Stimulated activated CD4-positive, alpha-beta T cell treated with anti-CD3 and anti-CD28 coated beads, Interleukin-4, amount 100 ng/mL, for 48 hours (primary cell): ENCODE measurements at regions not wholly inside any gene's neighbourhood (a gene's known extent, or its start where the extent isn't known, plus 50 kb on each side); places are given as distances from the start of the nearest gene placed in this dataset.

Experiments
- DNase-seq, 2 donors: peaks; one replicate each; pipeline ENCODE4 v3.0.0-alpha.2; 2020; ENCODE audit warnings: low read depth in 2 of 2

DNA sequence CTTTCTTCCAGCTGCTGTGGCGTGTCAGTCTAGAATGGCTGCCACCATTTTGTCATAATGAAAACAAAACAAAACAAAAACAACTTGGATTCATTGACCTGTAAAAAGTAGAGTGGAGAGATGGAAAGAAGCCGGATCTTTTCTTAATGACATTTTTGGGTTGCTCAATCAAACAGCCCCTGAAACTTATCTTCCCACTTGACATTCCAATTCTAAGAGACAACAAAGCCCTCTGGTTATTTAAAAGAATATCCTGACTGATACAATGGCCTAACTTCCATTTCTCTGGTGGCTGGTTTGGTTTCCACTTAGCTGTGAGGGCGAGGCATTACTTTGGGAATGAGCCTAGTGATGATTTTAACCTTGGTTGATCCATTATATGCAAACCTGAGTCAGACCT lies 123.7 kb downstream of the AQP4 start:
- no peak for DNase-seq

DNA sequence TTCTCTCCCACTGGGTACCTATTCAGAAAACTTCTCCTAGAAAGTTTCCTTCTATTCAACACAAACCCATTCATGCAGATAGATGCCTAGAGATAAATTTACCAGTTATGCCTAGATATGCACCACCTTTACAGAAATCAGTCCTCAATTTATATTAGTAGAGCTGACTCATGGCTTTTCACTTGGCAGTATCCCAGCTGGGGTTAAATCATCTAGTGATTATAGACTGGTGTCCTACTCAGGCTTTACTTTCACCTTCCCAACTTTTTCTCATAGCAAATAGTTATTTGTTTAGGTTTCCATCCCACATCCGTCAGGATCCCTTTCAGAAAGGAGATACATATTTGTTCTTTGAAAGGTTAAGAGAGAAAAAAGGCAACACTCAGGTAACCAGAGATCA lies 124.5 kb downstream of the AQP4 start:
- no peak for DNase-seq

DNA sequence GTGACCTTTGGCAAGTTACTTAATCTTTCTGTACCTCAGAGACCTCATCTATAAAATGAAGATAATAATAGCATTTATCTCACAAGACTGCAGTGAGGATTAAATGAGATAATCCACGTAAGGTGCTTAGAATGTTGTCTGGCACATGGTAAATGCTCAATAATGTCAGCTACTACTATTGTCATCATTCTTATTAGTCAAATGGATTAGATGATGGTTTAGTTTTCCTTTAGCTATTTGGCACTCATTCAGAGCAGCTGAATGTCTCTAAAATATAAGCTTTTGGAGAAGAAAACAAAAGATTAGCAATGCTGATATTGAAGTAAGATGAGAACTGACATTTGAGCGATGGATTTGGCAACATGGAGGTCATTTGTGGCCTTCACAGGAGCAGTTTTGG lies 125.1 kb downstream of the AQP4 start:
- DNase-seq: no peak

DNA sequence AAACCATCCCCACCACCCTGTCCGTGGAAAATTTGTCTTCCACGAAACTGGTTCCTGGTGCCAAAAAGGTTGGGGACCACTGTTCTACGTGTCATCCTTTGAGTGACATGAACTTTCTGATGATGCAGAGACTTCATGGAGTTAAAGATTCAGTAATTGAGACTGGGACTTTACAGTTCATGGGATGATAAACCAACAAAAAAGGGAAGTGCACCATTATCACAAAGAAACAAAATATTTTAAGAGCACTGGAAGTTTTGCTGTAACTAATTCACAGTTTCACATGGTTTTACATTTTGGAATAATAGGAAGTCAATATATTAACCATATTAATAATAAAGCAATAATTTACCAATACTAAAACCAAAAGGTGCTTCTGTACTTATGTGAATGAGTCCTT lies 126.8 kb downstream of the AQP4 start:
- no peak for DNase-seq

DNA sequence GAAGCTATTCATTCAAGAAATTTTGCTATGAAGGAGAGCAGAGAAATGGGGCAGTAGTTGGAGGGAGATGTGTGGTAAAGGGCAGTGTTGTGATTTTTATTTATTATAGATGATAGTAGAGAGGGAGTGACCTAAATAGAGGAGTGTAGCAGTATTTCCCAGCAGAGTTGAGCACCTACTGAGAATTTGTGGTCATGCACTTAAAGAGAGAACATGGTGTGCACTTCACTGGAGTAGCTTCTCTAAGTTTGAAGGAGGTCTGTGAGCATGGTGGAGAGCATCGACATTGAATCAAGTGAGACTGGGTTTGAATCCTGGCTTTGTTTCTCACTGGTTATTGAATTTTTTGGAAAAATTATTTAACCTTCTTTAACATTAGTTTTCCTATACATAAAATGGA lies 129.2 kb downstream of the AQP4 start:
- no peak for DNase-seq

DNA sequence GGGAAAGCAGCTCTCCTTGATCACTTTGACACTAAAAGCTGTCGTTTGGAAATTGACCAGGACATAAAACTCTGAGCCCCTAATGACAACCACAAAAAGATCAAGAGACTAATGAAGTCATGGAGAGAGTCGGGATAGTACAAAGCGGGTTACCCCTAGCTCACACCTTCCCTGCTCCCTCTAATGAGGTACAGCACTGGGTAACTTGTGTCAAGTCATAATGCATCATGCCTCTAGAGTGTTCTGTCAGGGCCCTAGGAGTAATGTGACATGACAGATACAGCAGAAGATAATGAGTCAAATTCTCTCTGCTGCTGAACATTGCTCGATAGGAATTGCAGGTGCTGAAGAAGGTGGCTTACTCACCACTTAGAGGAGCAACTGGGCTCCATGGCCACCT lies 130.7 kb downstream of the AQP4 start:
- DNase-seq: no peak

DNA sequence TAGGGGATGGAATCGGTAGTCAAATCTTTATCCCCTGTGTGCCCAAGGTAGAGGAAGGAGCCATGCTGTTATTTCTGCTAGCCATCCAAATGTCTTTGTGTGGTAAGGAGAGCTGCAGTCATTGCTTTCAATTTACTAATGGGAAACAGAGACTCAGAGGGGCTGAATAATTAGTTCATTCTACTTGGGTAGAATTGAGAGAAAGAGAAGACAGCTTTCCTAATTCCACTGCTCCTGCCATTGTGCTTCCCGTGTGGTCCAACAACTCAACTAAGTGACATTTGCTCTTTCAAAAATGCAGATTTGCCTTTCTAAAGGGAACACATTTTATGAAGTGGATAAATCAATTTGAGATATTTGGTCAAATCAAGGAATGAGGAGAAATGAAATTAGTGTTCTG lies 136.1 kb downstream of the AQP4 start:
- no peak for DNase-seq

DNA sequence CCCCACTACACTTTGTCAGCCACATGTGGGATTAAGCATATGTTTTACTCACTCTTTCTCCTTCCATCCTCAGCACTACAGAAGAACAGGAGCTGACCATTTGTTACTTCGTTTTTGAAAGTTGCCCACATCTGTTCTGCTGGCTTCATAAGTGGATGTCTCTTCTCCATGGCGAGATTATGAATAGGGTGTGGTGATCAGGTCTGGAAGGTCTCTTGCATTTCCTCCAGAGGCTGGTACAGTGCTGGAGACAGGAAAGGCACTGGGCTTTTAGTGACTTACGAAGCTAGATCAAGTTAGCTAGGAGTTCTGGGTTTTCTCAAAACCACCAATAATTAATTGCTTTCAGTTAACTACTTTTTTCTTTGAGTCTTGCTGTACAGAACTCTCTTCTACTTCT lies 136.5 kb downstream of the AQP4 start:
- DNase-seq: no peak

DNA sequence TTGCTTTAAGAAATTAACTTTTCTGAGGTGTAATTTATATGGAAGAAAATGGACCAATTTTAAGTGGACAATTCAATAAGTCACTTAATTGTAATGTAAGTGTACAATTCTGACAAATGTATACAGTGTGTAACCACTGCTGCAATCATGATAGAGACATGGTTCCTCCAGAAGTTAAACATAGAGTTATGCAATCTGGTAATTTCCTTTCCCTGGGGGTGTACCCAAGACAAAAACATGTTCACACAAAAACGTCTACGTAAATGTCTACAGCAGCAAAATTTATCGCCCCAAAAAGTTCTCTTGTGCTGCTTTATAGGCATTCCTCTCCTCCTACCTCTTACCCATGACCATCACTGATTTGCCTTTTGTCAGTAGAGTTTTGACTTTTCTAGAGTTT lies 141.5 kb downstream of the AQP4 start:
- no peak for DNase-seq

DNA sequence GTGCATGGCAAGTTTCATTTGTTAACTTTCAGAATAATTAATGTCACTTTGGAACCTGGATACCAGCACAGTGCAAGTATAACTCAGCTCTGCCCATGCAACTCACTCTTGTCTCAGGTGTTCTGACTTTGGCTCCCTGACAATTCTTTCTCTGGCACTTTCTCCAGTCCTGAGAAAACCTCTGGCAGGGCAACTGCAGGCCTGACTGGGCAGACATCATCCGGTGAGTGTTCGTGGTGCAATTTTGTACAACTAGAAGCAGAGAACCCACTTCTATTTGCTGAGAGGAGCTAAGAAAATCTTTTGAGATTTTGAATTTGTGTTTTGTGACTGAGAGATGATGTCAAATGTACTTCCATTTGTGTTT lies 143.0 kb downstream of the AQP4 start:
- DNase-seq: no peak

DNA sequence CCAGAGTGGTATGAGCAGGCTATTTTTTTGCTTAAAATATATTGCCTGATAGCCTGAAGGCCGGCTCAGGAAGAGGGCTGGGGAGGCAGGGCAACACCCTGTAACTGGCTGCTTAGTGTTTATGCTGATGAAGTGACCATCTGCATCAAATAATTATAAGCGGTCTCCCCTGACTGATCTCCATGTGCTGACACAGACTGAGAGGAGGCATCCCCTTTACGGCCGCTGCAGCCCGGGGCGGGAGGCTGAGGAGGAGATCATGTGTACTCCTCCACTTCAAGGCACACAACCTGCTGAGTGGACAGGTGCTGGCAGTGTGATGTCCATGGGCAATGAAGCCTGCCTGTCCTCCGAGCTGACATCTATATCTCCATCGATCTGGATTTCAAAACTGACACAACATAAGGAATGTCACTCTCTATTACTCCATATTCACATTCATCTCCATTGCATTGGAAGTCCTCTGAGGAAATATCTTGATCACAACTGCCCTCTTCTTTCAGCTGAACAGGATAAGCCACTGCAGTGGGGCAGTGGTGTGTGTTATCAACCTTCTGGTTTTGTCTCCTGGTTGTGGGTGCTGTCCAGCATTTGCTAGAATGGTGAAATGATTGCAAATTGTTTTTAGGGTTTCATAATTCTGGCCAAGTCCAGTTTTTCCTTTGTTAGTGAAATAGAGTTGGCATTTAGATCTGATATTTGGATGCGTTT lies 143.5 kb downstream of the AQP4 start:
- no peak for DNase-seq

DNA sequence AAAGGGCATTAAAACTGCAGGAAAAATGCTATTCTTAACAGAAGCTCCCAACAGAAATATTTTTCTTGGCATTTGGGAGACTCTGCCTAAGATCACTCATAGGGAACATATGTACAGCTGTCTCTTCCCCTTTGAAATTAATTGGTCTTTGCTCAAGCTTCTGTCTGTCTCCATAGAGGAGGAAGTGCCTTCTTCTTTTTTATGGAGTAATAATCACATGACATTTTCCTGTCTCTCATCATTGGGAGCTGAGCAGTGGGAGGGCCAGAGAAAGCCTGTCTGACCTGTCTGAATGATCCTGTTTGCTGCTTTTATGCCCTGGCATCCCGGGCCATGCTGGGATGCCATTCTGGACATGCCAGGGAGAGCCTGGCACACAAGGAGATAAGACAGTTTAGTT lies 145.6 kb downstream of the AQP4 start:
- no peak for DNase-seq

DNA sequence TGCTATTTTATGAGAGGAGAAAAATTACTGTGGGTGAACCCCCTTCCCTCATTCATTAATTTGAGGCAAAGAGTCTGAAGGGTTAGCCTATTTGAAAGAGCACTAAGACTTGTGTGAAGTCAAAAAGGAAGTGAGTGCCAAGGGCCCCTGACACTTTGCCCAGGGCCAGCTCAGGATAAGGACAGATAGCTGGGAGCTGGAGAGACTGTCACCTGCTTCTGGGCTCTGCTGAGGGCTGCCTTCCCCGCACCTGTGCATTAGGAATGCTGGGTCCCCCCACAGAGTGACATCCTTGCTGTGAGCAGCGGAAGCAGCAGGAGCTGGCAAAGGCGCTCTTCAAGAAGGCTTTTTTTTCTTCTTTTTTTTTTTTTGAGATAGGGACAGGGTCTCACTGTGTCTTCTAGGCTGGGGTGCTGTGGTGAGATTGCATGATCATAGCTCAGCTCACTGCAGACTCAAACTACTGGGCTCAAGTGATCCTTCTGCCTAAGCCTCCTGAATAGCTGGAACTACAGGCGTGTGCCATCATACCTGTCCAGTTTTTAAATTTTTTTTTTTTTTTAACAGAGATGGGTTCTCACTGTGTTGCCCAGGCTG lies 148.3 kb downstream of the AQP4 start:
- DNase-seq: no peak

DNA sequence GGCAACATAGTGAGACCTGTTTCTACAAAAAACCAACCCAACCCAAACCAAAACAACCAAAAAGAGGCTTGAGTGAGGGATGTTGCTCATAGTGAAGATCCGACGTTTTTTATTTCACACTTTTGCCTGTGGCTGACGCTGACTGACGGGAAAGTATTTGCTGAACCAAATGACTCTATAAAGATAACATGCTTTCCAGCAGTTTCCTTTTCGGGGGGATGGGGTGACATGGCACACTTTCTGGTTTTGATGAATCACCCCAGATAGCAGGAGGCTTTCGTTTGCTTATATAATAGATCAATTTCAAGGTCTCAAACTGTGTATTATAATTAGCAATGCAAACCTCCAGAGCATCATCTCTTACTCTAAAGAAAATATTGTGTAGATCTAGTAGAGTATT lies 150.8 kb downstream of the AQP4 start:
- DNase-seq: no peak

DNA sequence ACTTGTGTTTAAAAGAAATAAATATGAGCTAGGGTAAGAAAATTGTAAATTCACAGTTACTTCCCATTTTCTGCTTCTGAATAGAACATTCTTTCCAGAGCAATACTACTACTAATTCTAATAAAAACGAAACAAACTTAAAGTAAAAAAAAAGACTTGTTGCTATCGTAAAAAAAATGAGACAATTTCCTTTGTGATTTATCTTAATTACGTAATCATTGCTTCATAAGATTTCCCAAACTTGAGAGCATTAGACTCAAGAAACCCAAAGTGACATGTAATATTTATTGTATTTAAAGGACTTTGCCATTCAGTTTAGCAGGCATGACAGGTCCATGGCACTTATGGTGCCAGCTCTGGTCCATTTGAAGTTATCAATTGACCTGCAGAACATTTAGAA lies 153.8 kb downstream of the AQP4 start:
- no peak for DNase-seq

DNA sequence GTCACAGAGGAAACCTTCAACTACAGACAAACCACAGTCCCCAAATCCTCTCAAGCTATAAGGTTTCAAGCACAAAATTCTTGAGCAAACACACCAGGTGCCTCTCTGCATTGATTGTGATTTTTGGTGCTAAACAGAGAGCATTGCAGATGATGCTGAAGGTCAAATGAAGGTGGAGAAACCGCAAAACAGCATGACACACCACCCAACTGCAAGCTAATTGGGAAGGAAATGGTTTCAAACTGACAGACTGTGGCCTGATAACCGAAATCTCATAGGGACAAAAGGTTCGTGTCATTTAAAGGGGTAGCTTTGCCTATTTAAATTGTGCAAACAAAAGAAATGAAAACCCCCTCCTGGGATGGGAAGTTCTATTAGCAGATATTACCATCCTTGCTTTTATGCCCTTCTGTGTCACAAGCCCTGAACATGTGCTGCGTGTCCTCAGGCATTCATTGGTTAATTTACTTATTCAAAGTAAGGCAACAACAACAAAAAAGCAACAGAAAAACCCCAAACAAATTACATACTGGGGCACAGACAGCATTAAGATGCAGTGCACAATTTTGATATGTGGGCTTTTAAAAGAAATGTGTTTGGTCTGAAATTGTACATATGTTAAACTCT lies 154.9 kb downstream of the AQP4 start:
- DNase-seq: no peak

DNA sequence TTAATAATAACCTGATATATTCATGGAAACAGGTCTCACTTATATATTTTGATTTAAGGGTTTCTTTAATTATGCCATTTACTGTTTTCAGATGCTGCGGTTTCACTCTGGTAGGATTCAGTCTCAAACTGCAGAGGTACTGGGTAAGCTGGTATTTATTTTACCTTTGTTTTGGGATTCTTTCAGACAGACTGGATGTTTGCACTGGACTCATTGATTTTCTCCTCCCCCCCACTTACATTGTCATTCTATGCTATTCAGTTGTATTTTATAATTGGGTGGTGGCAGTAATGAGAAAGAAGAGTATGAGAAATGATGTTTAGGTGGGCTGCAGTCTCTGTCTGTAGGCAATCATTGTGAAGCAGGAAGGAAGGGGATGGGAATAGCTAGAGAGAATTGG lies 155.6 kb downstream of the AQP4 start:
- no peak for DNase-seq

DNA sequence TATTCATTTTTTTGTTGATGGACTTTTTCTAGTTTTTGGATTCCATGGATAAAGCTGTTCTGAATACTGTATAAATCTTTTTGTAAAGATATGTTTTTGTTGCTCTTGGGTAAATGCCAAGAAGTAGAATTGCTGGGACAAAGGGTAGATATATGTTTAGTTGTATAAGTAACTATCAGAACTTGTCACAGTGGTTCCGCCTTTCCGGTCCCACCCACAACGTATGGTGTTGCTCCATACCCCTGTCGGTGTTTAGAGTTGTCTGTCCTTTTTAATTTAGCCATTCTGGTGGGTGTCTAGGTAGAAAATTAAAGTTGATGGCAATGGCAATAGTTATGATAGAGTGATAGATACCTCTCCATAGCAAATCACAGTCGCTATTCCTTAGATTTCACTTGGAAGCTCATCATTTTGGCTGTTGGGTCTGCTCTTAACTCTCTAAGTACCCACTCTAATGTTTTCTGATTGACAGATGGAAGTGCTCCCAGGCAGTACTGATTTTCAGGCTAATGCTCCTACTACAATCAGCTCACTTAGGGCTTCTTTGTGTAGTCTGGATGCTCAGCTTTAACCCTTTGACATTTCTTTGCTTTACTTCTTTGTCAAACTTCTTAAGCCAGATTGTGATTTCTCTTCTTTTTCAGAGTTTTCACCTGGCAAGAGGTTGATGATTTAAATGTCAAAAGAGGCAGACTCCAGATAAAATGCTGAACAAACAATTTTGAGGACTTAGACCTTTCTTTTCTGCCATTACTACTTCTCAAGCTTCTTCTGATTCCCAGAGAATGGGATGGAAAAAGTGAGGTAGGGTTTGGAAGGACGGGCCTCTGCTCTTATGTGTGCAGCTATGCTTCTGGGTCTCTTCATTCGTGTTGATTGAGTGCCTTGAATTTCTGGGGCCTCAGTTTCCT lies 156.4 kb downstream of the AQP4 start:
- DNase-seq: no peak

DNA sequence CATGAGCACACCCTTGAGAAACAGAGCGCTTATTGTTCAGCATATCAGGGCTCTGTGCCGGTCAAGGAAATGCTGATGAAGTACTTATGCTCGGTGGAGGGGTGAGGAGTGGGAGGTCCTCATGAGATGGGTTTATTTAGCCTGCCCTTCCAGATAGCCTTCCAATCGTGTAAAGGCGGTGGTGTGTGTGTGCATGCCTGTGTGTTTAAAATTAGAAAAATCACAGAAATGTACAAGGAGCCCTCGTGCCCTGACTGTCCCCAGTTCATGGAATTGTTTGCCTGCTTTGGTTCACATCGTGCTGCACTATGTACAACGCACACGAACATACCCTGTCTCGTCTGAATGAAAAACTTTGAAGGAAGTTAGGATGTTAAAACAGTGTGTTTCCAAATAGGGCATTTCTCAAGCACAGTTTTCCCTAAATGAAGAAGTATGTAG lies 158.6 kb downstream of the AQP4 start:
- no peak for DNase-seq

DNA sequence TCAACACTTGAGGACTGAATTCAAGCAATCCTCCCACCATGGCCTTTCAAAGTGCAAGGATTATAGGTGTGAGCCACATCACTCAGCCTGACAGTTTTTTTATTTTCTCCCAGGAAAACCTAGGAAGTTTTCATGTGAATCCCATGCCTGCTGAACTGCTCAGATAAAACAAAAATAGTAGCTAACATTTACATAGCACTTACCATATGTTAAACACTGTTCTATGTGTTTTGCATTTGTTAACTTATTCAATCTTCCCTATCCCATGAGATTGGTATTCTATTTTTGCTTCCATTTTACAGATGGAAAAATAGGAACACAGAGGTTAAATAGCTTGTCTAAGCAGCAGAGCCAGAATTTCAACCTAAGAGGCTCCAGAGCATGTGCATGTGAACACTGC lies 157.4 kb upstream of the KCTD1 start:
- DNase-seq: no peak

DNA sequence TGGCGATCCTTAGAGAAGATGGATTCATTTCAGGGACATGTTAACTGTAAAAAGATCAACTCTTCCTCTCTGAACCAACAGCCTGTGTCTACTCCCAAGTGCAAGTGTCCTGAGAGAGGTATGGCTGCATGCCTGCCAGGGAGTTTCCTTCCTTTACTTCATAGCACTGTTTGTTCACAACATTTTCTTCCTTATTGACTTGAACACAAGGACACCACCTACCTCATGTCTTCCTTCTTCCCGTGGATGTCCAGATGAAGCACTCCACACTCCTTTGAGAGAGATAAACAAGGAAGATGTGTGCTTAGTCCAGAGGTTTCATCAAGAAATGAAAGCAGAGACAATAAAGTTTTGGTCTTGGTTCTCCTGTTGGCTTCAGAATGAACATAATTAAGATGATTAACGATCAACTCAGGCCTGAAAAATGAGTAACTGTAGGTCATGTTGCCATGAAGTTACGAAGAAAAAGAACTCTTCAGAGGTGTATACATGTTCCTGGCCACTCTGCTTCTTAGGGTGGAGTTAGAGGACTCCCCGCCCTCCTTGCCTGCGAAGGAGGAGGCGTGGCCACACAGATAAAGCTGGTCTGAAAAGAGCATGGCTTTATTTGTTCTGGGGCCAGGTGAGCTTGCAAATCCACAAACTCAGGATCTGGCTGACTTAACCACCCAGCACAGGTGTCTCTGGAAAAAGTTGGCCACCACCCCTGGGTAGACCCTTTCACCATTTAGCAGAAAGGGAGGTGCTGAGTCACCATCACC lies 155.0 kb upstream of the KCTD1 start:
- no peak for DNase-seq

DNA sequence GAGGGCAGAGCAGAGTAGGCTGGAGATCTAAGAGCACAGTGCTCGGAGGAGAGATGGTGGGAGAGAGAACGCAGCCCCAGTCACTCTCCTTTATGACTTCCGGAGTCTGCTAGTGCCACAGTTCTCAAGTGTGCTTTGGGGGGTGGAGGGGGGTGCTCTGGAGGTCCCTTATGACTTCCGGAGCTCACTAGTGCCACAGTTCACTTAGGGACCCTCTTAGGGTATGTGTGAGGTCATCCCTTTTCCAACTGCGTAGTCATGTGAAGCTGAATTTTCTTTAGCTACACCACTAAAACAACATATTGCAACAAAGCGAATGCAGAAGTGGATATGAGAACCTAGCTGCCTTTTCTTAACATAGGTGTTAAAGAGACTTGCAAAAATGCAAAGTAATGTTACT lies 153.7 kb upstream of the KCTD1 start:
- no peak for DNase-seq
